DOHH2 (cell line): ENCODE measurements at regions not wholly inside any gene's neighbourhood (a gene's known extent, or its start where the extent isn't known, plus 50 kb on each side); places are given as distances from the start of the nearest gene placed in this dataset.

Experiments used
- H3F3A ChIP-seq: fragments of 200-600 bp; sonication (generic), shearing (Covaris generic); 2 replicates; pipeline ENCODE4 v1.6.0; 2016; ENCODE audit warnings: antibody characterized with exemption, mild to moderate bottlenecking; ENCODE audit not compliant: control insufficient read depth, insufficient read depth
- H3K27ac ChIP-seq: fragments of 200-600 bp; sonication (generic); 2 replicates; pipeline ENCODE4 v1.5.1; 2014; ENCODE audit warnings: low read depth, mild to moderate bottlenecking, low read length, moderate library complexity
- H3K27me3 ChIP-seq: fragments of 200-600 bp; sonication (generic); 2 replicates; pipeline ENCODE4 v1.6.1; 2014; ENCODE audit warnings: mild to moderate bottlenecking, low read length, mixed read lengths; ENCODE audit not compliant: control insufficient read depth
- H3K36me3 ChIP-seq: fragments of 200-600 bp; sonication (generic); 2 replicates; pipeline ENCODE4 v1.6.1; 2014; ENCODE audit warnings: mild to moderate bottlenecking, low read length, moderate library complexity, mixed read lengths; ENCODE audit not compliant: control insufficient read depth
- H3K4me1 ChIP-seq: fragments of 200-600 bp; sonication (generic); 2 replicates; pipeline ENCODE4 v1.6.1; 2014; ENCODE audit warnings: mild to moderate bottlenecking, low read length, mixed read lengths; ENCODE audit not compliant: control insufficient read depth
- H3K4me2 ChIP-seq: fragments of 200-600 bp; sonication (generic); 2 replicates; pipeline ENCODE4 v1.6.0; 2014; ENCODE audit warnings: mild to moderate bottlenecking, low read length, moderate library complexity
- H3K4me3 ChIP-seq: fragments of 200-600 bp; sonication (generic); 2 replicates; pipeline ENCODE4 v1.5.1; 2014; ENCODE audit warnings: mild to moderate bottlenecking, low read length, mixed read lengths
- H3K79me2 ChIP-seq: fragments of 200-600 bp; sonication (generic); 2 replicates; pipeline ENCODE4 v1.6.1; 2014; ENCODE audit warnings: mild to moderate bottlenecking, low read length, mixed read lengths; ENCODE audit not compliant: control insufficient read depth
- H3K9me2 ChIP-seq: fragments of 200-600 bp; sonication (generic); replicated peaks from 2 replicates; pipeline ENCODE4 v1.6.1; 2014; ENCODE audit warnings: mild to moderate bottlenecking, low read length, mixed read lengths; ENCODE audit not compliant: control insufficient read depth
- H3K9me3 ChIP-seq: fragments of 200-600 bp; sonication (generic); 2 replicates; pipeline ENCODE4 v1.6.1; 2014; ENCODE audit warnings: antibody characterized with exemption, low read length, mixed read lengths; ENCODE audit not compliant: control insufficient read depth, insufficient read depth
- H4K20me1 ChIP-seq: fragments of 200-600 bp; sonication (generic); 2 replicates; pipeline ENCODE4 v1.6.0; 2014; ENCODE audit warnings: low read depth, mild to moderate bottlenecking, antibody characterized with exemption, low read length, moderate library complexity; ENCODE audit not compliant: control insufficient read depth, insufficient read depth
- EZH2phosphoT487 ChIP-seq: fragments of 200-600 bp; sonication (generic); IDR thresholded peaks from 2 replicates; pipeline ENCODE4 v1.6.1; 2017; ENCODE audit warnings: borderline replicate concordance, mild to moderate bottlenecking, antibody characterized with exemption, low read length, moderate library complexity, mixed read lengths
- TF ChIP-seq, protein P1 (sequence below): fragments of 200-600 bp; sonication (generic); IDR thresholded peaks from one replicate; pipeline ENCODE4 v1.5.1; 2014; ENCODE audit warnings: antibody characterized with exemption, mild to moderate bottlenecking, low read depth, low read length; ENCODE audit not compliant: poor library complexity, severe bottlenecking

DNA sequence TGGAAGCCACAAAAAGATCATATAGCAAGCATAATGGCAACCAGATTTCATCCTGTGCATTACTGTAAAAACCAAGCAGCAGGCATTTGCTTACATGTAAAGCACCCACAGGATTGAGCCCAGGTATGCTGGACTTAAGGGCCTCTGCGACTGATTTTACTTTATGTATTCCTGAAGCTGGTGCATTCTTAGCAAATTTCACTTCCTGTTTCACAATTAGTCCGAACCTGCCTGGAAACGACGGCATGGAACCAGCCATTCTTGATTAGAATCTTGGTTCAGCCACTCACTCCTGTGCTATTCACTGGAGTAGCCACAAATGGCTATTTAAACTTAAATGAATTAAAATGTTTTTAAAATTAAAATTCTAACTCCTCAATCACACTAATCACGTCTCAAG, 239.2 kb downstream of the NUAK1 start:
- Histone ChIP-seq H4K20me1 (no peaks in the 10 kb centered on the region), H3K79me2 (no peaks in the 10 kb centered on the region), H3K4me2 (no peak overlapping the region), H3F3A (no peaks in the 10 kb centered on the region), H3K4me1 (no peaks in the 10 kb centered on the region), H3K27ac (no peak overlapping the region), H3K9me2 (no peaks in the 10 kb centered on the region), H3K9me3 (no peaks in the 10 kb centered on the region), H3K27me3 (no peaks in the 10 kb centered on the region), H3K4me3 (no peak overlapping the region), H3K36me3 (no peaks in the 10 kb centered on the region)
- TF ChIP-seq EZH2phosphoT487: no peak
- TF ChIP-seq, protein P1, sequence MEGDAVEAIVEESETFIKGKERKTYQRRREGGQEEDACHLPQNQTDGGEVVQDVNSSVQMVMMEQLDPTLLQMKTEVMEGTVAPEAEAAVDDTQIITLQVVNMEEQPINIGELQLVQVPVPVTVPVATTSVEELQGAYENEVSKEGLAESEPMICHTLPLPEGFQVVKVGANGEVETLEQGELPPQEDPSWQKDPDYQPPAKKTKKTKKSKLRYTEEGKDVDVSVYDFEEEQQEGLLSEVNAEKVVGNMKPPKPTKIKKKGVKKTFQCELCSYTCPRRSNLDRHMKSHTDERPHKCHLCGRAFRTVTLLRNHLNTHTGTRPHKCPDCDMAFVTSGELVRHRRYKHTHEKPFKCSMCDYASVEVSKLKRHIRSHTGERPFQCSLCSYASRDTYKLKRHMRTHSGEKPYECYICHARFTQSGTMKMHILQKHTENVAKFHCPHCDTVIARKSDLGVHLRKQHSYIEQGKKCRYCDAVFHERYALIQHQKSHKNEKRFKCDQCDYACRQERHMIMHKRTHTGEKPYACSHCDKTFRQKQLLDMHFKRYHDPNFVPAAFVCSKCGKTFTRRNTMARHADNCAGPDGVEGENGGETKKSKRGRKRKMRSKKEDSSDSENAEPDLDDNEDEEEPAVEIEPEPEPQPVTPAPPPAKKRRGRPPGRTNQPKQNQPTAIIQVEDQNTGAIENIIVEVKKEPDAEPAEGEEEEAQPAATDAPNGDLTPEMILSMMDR: no peak

DNA sequence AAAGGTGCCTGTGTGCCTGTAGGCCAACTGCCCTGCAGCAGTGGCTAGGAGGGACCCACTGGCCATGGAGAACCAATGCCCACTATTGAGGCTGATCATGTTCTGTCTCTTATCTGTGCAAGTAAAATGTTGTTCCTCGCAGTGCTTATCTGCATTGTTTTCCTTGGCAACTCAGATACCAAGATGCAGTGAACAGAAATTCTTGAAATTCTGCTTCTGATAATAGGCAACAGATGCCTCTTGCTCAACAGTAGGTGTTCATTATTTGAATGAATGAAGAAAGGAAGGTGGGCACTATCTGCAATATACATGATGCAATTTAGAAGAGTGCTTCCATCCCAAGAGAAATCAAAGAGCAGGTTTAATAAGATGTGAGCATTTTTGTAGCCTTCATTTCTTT, 232.2 kb downstream of the NUAK1 start:
- no peak overlapping the region for H3K27ac ChIP-seq

DNA sequence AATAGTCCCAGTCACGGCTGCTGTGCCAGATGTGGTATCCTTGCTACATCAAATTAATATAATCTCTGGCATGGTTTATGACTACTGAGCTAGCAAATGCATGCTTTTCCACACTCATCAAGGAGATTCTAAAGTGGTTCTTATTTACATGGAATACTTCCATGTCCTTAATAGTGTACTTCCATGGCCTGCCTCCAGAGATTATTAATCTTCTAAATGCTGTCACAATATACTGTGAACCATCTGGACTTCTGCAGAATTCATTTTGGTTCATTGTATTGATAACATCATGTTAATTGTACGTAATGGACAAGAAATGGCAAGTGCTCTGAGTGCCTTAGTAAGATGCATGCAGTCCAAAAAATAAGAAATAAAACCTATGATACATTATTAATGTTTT, 230.8 kb downstream of the NUAK1 start:
- Histone ChIP-seq H3K4me1 (no peaks in the 10 kb centered on the region), H4K20me1 (no peaks in the 10 kb centered on the region), H3K4me2 (no peak overlapping the region), H3K4me3 (no peak overlapping the region), H3F3A (no peaks in the 10 kb centered on the region), H3K9me3 (no peaks in the 10 kb centered on the region; the same call in 1 of the 2 replicates), H3K27ac (no peak overlapping the region), H3K9me2 (no peaks in the 10 kb centered on the region), H3K36me3 (no peaks in the 10 kb centered on the region), H3K79me2 (no peaks in the 10 kb centered on the region), H3K27me3 (peaks cover 7% of the 10 kb centered on the region; the same call in 1 of the 2 replicates)
- TF ChIP-seq, protein P1: no peak
- no peak for TF ChIP-seq EZH2phosphoT487

More for the DNA sequence above, 232.2 kb downstream of the NUAK1 start:
- Histone ChIP-seq H3K36me3 (no peaks in the 10 kb centered on the region), H3K9me3 (no peaks in the 10 kb centered on the region; the same call in 1 of the 2 replicates), H3K9me2 (no peaks in the 10 kb centered on the region), H3K4me2 (no peak overlapping the region), H3F3A (no peaks in the 10 kb centered on the region), H4K20me1 (no peaks in the 10 kb centered on the region), H3K4me1 (no peaks in the 10 kb centered on the region), H3K79me2 (no peaks in the 10 kb centered on the region), H3K4me3 (no peak overlapping the region), H3K27me3 (peaks cover 7% of the 10 kb centered on the region; the same call in 1 of the 2 replicates)
- TF ChIP-seq, protein P1: no peak
- TF ChIP-seq EZH2phosphoT487: no peak
